HepG2 (cell line): ENCODE measurements at regions not wholly inside any gene's neighbourhood (a gene's known extent, or its start where the extent isn't known, plus 50 kb on each side); places are given as distances from the start of the nearest gene placed in this dataset.

Experiments
- ATAC-seq: fragments of 200-7000 bp; cut with Tn5 transposase; 3 replicates; pipeline ENCODE4 v1.9.1; 2020; ENCODE audit warnings: mild to moderate bottlenecking, moderate library complexity
- BruUV-seq: library from RNA; stranded (reverse); fragments of 400-500 nt; replicated peaks from 2 replicates; lab custom pipeline; 2021; lab: Mats Ljungman, UMichigan
- CTCF ChIA-PET: fragments of 300-600 bp; formaldehyde crosslinking; extraction: SDS; loops from one replicate; lab custom pipeline; 2021; ENCODE audit warnings: low total read pairs, inconsistent platforms, low intra/inter-chr PET ratio; lab: Yijun Ruan, JAX
- POLR2A ChIA-PET: fragments of 350-600 bp; sonication (Branson Sonifier 250); formaldehyde crosslinking; loops from one replicate; lab custom pipeline; 2020; ENCODE audit warnings: antibody characterized with exemption, inconsistent platforms; lab: Yijun Ruan, JAX
- DNase-seq: peaks from one replicate; pipeline ENCODE4 v3.0.0-alpha.2; 2015; ENCODE audit warnings: low spot score
- FAIRE-seq: peaks from 3 replicates; lab custom pipeline; 2011; peaks lifted over from hg19 to GRCh38; lab: Jason Lieb, UNC
- H2AFZ ChIP-seq: one replicate; pipeline ENCODE4 v1.6.1; 2011; ENCODE audit warnings: low read length, inconsistent platforms
- H3K27ac ChIP-seq: fragments of 300-600 bp; 3 replicates; pipeline ENCODE4 v1.8.0; 2011; ENCODE audit warnings: mixed run types, mild to moderate bottlenecking, mixed read lengths, low read length, inconsistent platforms; ENCODE audit not compliant: insufficient read depth; ENCODE audit errors: extremely low read length
- H3K27me3 ChIP-seq, 2 experiments: fragments of 200-600 bp in 1 of 2; 2 replicates in 1 of 2; 3 replicates in 1 of 2; pipeline versions ENCODE4 v1.6.0 to v1.8.0; 2011; ENCODE audit warnings: low read length in 2 of 2, mild to moderate bottlenecking in 2 of 2, moderate library complexity in 2 of 2, inconsistent platforms in 1 of 2; ENCODE audit not compliant: insufficient read depth in 2 of 2, control insufficient read depth in 1 of 2
- H3K36me3 ChIP-seq, 2 experiments: fragments of 200-600 bp in 1 of 2; replicated peaks in 1 of 2; 2 replicates in 1 of 2; 3 replicates in 1 of 2; pipeline versions ENCODE4 v1.5.1 to v1.8.0; 2011; ENCODE audit warnings: low read length in 2 of 2, inconsistent platforms in 1 of 2; ENCODE audit not compliant: insufficient read depth in 2 of 2, control insufficient read depth in 1 of 2
- H3K4me1 ChIP-seq: 2 replicates; pipeline ENCODE4 v1.5.1; 2012; ENCODE audit warnings: low read length, inconsistent platforms; ENCODE audit not compliant: insufficient read depth
- H3K4me2 ChIP-seq: 2 replicates; pipeline ENCODE4 v1.6.0; 2011; ENCODE audit warnings: low read depth, low read length, inconsistent platforms
- H3K4me3 ChIP-seq, 3 experiments: fragments of 200-600 bp in 1 of 3; sonication (generic), shearing (Covaris generic) in 1 of 3; replicated peaks in 1 of 3; 2 replicates each; pipeline ENCODE4 v1.5.1; 2011 to 2016; ENCODE audit warnings: low read length in 3 of 3, inconsistent platforms in 2 of 3, low read depth in 2 of 3, mild to moderate bottlenecking in 2 of 3, control low read depth in 1 of 3, mixed read lengths in 1 of 3; ENCODE audit not compliant: insufficient read depth in 1 of 3
- H3K79me2 ChIP-seq: one replicate; pipeline ENCODE4 v1.6.1; 2011; ENCODE audit warnings: low read length, inconsistent platforms; ENCODE audit not compliant: insufficient read depth
- H3K9ac ChIP-seq: 2 replicates; pipeline ENCODE4 v1.6.0; 2011; ENCODE audit warnings: mild to moderate bottlenecking, low read depth, low read length, inconsistent platforms; ENCODE audit not compliant: insufficient read depth
- H3K9me3 ChIP-seq: 2 replicates; pipeline ENCODE4 v1.5.1; 2012; ENCODE audit warnings: mild to moderate bottlenecking, low read length
- H4K20me1 ChIP-seq: 2 replicates; pipeline ENCODE4 v1.6.0; 2011; ENCODE audit warnings: inconsistent platforms, mild to moderate bottlenecking, low read length, moderate library complexity; ENCODE audit not compliant: insufficient read depth
- ETV5 ChIP-seq: IDR thresholded peaks from 2 replicates; pipeline ENCODE4 v1.6.1; 2018; ENCODE audit warnings: missing biosample characterization, missing genetic modification reagents, inconsistent platforms, borderline replicate concordance
- FOXC1 ChIP-seq: sonication (generic); formaldehyde crosslinking; IDR thresholded peaks from 2 replicates; pipeline ENCODE4 v1.8.0; 2022; ENCODE audit warnings: mild to moderate bottlenecking, missing genetic modification reagents, borderline replicate concordance
- IRF1 ChIP-seq: sonication (generic); formaldehyde crosslinking; IDR thresholded peaks from 2 replicates; pipeline ENCODE4 v1.4.0; 2020; ENCODE audit warnings: low read depth, mild to moderate bottlenecking, missing genetic modification reagents
- IRF2 ChIP-seq: IDR thresholded peaks from 2 replicates; pipeline ENCODE4 v1.6.1; 2018; ENCODE audit warnings: missing genetic modification reagents, missing compliant biosample characterization
- KMT2B ChIP-seq: IDR thresholded peaks from 2 replicates; pipeline ENCODE4 v1.6.1; 2016; ENCODE audit warnings: missing genetic modification reagents, missing compliant biosample characterization
- MTF2 ChIP-seq: sonication (generic); formaldehyde crosslinking; IDR thresholded peaks from 2 replicates; pipeline ENCODE4 v1.5.0; 2020; ENCODE audit warnings: missing genetic modification reagents, borderline replicate concordance
- NFKBIZ ChIP-seq: IDR thresholded peaks from 2 replicates; pipeline ENCODE4 v1.6.1; 2018; ENCODE audit warnings: missing genetic modification reagents, missing compliant biosample characterization
- PBX3 ChIP-seq: sonication (generic); formaldehyde crosslinking; IDR thresholded peaks from 2 replicates; pipeline ENCODE4 v1.8.1; 2023; ENCODE audit warnings: missing genetic modification reagents, inconsistent platforms, borderline replicate concordance
- RELA ChIP-seq: sonication (generic); formaldehyde crosslinking; IDR thresholded peaks from 2 replicates; pipeline ENCODE4 v1.4.0; 2020; ENCODE audit warnings: missing genetic modification reagents
- RFX3 ChIP-seq: IDR thresholded peaks from 2 replicates; pipeline ENCODE4 v1.6.1; 2016; ENCODE audit warnings: missing biosample characterization, missing genetic modification reagents
- TBX2 ChIP-seq: sonication (generic); formaldehyde crosslinking; IDR thresholded peaks from 2 replicates; pipeline ENCODE4 v1.5.0; 2020; ENCODE audit warnings: missing genetic modification reagents, mild to moderate bottlenecking, borderline replicate concordance
- TCF7L2 ChIP-seq: IDR thresholded peaks from 2 replicates; pipeline ENCODE4 v1.6.1; 2011; ENCODE audit warnings: mild to moderate bottlenecking, low read depth, low read length, moderate library complexity
- ZFP37 ChIP-seq: sonication (generic); formaldehyde crosslinking; IDR thresholded peaks from 2 replicates; pipeline ENCODE4 v1.4.0; 2020; ENCODE audit warnings: missing genetic modification reagents, borderline replicate concordance
- ZNF224 ChIP-seq: sonication (generic); formaldehyde crosslinking; IDR thresholded peaks from 2 replicates; pipeline ENCODE4 v1.5.0; 2020; ENCODE audit warnings: mild to moderate bottlenecking, missing genetic modification reagents
- ZNF24 ChIP-seq: fragments of 450-650 bp; IDR thresholded peaks from 2 replicates; pipeline ENCODE4 v1.6.1; 2017; ENCODE audit warnings: antibody characterized with exemption, mild to moderate bottlenecking
- ZNF337 ChIP-seq: sonication (generic); formaldehyde crosslinking; IDR thresholded peaks from 2 replicates; pipeline ENCODE4 v1.5.1; 2020; ENCODE audit warnings: missing genetic modification reagents, low read depth, mild to moderate bottlenecking, borderline replicate concordance
- ZNF646 ChIP-seq: sonication (generic); formaldehyde crosslinking; IDR thresholded peaks from 2 replicates; pipeline ENCODE4 v1.9.0; 2021; ENCODE audit warnings: mild to moderate bottlenecking, missing genetic modification reagents
- ZNF674 ChIP-seq: sonication (generic); formaldehyde crosslinking; IDR thresholded peaks from 2 replicates; pipeline ENCODE4 v1.5.0; 2020; ENCODE audit warnings: low read depth, mild to moderate bottlenecking, missing genetic modification reagents
- ZNF713 ChIP-seq: sonication (generic); formaldehyde crosslinking; IDR thresholded peaks from 2 replicates; pipeline ENCODE4 v1.4.0; 2020; ENCODE audit warnings: mild to moderate bottlenecking, missing genetic modification reagents
- WGBS: methylation state at CpG from one replicate; pipeline ENCODE4 v1.1.6; 2017; ENCODE audit warnings: low lambda C conversion rate; 5-methylcytosine and 5-hydroxymethylcytosine counted together
- in situ Hi-C: cut with HindIII; loops from 2 replicates; pipeline ENCODE4 v1.10.0; 2017; ENCODE audit warnings: low pct_unique_long_range_greater_than_20kb; ENCODE audit not compliant: extremely low pct_ligation_motif_present
- intact Hi-C: fragments of 100-400 bp; cut with micrococcal nuclease; formaldehyde crosslinking; loops from one replicate; pipeline ENCODE4 v1.10.0; 2022; ENCODE audit not compliant: unreplicated experiment

GRCh38 chr12:86373813-86374212 lies 117.6 kb upstream of the MGAT4C start (continued):
- TF ChIP-seq ZNF337 (CRISPR knock-in tag) (no peak), NFKBIZ (no peak), RELA (CRISPR knock-in tag) (no peak), TBX2 (no peak), IRF2 (CRISPR knock-in tag) (no peak), ETV5 (CRISPR knock-in tag) (no peak), TCF7L2 (no peak), ZNF24 (no peak)

- FAIRE-seq (no peak), ATAC-seq (no peak), DNase-seq (no peak)
- no peaks in the 10 kb centered on the region for H4K20me1 ChIP-seq
- no peaks in the 10 kb centered on the region for H3K4me1 ChIP-seq
- H3K4me2 ChIP-seq = no peak overlapping the region
- no TSS peak for BruUV-seq
- CTCF ChIA-PET = no interaction called here
- 8% methylated on average over 2 of the region's 2 CpGs for WGBS
- H3K9me3 ChIP-seq = no peaks in the 10 kb centered on the region
- H3K27ac ChIP-seq = no peak overlapping the region
- in situ Hi-C loops (no loop called here), intact Hi-C loops (no loop called here)
- no peak overlapping the region for H3K9ac ChIP-seq
- POLR2A ChIA-PET = no interaction called here
- no peak overlapping the region for H2AFZ ChIP-seq
- no peaks in the 10 kb centered on the region for H3K79me2 ChIP-seq
- H3K36me3 ChIP-seq = no peaks in the 10 kb centered on the region
- no peaks in the 10 kb centered on the region for H3K27me3 ChIP-seq
- no peak overlapping the region for H3K4me3 ChIP-seq
- TF ChIP-seq MTF2 (CRISPR knock-in tag) (no peak), KMT2B (CRISPR knock-in tag) (no peak), PBX3 (CRISPR knock-in tag) (no peak), ZNF224 (CRISPR knock-in tag) (no peak), IRF1 (no peak), ZNF646 (no peak), ZNF713 (no peak), ZFP37 (CRISPR knock-in tag) (no peak), ZNF674 (CRISPR knock-in tag) (no peak), RFX3 (CRISPR knock-in tag) (no peak), FOXC1 (no peak)
These were observed 110.9 kb upstream of the MGAT4C start for GRCh38 chr12:86367137-86367536.
